ENCODE measurements at regions not wholly inside any gene's neighbourhood (a gene's known extent, or its start where the extent isn't known, plus 50 kb on each side); places are given as distances from the start of the nearest gene placed in this dataset.

DNA sequence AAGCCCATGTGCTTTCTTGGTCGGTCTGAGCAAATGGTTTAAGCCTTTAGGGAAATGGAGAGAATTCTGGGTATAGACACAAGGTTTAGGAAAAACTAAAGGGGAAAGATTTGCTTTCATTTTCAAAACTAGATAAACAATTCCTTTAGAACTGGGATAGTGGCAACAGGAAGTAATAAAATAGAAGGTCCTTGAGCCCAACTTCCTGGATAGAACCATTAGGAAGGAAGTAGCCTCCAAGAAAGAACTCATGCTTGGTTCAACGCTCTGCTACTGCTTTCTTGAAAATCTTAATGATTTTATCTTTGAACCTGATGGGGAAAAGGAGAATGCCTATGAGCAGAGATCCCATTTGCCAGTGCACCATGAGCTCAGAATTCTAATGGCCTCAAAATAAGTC lies 147.0 kb upstream of the THRB start:
- peak; percentile 2 for DNase-seq (ENCODE audit: low read depth)

DNA sequence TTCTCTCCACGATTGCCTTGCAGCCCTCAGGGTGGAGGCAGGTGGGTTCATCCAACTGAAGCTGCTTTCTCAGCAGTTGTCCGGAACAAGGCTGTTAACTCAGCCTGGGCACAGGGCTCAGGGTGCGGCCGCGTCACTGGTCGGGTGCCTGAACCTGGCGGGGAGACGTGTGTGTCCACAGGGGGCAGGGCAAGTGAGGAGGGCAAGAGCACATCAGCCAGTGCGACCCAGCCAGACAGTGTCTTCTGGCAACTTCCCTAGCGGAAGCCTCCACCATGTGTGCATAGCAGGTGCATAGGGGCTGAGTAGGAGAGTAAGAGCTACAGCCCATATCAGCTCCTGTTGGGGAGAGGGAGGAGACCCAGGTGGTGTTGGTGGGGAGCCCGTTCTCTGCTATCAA lies 150.4 kb upstream of the THRB start:
- DNase-seq (ENCODE audit: low read depth), result no peak

DNA sequence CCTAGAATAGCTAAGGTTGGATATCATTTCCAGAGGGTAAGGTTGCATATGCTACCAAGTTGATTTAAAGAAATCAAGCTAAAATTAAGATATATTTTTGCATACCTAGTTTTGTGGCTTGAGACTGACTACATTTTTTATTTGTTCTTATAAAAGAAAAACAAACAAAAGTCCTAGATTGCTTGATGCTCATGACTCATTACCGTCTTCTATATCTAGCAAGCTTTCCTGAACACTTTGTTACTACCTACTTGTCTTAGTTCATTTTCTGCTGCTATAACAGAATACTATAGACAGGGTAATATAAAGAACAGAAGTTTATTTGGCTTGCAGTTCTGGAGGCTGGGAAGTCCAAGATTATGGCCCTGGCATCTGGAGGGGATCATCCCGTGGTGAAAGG lies 152.1 kb upstream of the THRB start:
- DNase-seq (ENCODE audit: low read depth), result no peak

DNA sequence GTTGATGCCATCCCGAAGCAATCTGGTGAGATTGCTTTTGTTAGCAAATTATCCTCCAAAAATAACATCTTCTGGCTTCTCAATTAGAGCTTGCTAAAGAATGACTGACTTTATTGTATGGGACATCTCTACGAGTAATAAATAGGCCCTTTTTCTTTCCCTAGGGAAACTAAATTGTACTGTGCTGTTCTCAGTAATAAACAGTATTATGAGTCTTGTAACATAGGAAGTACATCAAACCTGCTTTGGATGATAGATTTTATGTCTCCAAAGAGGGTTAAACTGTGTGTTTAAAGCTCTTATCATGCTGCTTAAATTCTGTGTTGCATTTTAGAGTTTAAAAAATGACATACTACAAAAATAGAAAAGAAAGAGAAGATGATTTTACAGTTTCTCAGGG lies 153.4 kb upstream of the THRB start:
- DNase-seq (ENCODE audit: low read depth), result no peak

DNA sequence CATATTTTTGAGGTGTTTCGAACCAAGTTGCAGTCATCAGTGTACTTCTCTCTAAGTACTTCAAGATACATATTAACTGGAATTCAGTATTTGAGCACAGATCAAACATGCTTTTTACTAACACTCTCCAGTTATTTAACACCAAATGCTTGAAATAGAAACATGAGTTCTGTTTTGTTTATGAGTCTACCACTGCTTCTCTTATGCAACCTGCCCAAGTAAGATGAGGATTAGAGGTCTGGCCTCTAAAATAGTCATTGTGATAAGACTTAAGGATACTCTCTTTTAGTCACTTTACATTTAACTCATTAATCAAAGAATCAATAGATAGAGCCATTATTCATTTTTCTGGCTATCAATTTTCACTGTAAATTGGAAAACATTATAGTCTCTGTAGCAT lies 156.2 kb upstream of the THRB start:
- DNase-seq (ENCODE audit: low read depth), result no peak

DNA sequence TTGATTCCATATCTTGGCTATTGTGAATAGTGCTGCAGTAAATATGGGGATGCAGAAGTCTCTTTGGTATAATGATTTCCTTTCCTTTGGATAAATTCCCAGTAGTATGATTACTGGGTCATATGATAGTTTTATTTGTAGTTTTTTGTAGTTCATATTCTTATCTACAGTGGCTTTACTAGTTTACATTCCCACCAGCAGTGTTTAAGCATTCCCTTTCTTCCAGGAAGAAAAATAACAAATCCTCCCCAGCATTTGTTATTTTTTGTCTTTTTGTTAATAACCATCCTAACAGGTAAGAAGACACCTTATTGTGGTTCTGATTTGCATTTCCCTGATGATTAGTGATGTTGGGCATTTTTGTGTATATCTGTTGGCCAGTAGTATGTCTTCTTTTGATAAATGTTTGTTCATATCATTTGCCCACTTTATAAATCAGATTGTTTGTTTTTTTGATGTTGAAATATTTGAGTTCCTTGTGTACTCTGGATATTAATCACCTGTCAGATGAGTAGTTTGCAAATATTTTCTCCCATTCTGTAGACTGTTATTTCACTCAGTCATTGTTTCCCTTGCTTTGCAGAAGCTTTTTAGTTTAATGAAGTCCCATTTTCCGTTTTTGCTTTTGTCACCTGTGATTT lies 163.3 kb upstream of the THRB start:
- DNase-seq (ENCODE audit: low read depth), result no peak

DNA sequence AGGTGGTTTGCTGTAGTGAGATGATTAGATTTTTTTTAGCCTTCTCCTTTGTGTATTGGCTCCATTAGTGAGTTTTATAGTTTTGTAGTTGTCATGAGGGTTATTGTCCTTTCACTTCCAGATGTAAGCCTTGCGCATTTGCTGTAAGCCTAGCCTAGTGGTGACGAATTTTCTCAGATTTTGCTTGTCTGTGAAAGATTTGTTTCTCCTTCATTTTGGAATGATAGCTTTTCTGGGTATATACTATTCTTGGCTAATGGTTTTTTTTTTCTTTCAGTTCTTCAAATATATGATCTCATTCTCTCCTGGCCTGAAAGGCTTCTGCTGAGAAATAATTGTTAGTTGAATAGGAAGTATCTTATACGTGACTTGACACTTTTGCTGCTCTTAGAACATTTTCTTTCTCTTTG lies 166.5 kb upstream of the THRB start:
- no peak for DNase-seq (ENCODE audit: low read depth)

DNA sequence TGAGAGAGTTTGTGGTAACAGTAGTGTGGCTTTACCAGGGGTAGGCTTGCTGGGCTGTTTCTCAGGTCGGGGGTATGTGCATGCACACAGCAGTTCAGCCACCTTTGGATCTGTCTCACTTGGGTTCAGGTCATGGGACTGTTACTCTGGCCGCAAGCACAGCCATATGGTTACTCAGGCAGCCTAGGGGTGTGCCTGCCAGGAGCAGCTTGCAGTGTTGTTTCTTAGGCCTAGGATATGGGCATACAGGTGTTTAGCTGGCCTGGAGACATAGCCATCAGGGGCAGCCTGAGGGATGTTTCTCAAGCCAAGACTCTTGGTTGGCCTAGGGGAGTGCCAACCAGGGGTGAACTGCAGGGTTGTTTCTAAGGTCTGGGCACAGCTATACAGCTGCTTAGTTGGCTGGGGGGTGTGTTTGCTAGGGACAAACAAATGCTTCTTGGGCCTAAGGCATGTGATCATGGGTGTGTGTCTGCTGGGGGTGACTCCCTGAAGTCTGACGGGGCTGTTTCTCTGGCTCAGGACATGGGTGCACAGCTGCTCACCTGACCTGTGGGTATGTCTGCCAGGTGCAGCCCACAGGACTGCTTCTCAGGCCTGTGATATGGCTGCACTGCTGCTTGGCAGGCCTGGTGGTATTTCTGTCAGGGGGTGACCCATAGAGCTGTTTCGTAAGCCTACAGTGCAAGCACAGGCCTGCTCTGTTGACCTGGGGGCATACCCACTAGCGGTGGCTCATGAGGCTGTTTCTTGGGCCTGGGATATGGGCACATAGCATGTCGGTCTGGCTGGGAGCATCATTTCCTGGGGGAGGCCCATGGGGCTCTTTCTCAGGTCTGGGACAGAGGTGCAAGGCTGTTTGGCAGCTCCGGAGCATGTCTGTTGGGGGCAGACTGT lies 168.0 kb upstream of the THRB start:
- no peak for DNase-seq (ENCODE audit: low read depth)

DNA sequence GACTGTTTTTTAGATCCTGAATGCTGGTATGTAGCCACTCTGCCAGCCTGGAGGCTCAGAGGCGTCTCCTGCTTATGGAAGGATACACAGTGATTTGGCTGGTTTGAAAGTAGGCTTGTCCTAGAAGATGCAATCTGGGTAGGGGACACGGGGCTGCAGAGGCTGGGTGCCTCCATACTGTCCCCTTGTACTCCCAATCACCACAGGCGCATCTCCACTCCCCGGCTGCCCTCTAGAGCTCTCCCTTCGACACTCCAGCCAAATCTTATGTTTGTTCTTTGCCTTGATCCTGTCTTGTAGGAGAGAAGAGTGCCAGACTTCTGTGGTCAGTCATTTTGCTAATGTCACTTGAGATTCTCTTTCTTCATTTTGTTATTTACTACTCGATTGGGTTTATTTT lies 168.8 kb upstream of the THRB start:
- no peak for DNase-seq (ENCODE audit: low read depth)

DNA sequence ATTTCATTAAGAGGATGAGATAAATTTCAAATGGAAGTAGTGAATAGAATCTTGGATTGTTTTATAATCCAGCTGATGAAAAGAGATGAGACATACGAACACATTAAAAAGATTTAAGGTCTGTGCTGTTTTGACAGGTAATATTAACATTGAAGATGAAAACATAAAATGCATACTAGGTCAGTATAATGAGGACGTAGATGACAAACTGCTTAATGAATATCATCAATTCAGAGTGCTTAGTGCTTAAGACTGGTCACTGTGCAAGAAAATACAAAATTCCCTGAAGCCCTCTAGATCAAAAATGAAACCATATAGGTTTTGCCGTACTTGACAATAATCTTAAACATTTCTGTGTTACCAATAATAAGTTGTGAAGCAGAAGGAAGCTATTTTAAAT lies 173.4 kb upstream of the THRB start:
- DNase-seq (ENCODE audit: low read depth), result no peak

DNA sequence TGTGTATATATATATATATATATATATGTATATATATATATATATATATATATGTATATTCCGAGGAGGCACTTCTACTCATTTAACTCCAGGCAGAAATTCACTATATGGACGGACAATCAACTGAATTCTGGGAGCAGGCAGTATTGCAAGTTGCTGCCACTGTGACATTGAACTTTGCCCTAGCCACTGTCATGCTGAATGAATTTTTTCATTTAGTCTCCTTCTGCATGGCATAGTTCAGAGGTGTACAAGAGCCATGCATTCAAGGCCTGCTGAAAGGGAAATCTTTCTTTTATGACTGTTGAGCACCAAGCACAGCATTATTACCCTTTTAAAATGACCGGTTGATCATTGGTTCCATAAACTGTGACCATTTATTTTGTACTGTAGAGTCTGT lies 176.2 kb upstream of the THRB start:
- no peak for DNase-seq (ENCODE audit: low read depth)

DNA sequence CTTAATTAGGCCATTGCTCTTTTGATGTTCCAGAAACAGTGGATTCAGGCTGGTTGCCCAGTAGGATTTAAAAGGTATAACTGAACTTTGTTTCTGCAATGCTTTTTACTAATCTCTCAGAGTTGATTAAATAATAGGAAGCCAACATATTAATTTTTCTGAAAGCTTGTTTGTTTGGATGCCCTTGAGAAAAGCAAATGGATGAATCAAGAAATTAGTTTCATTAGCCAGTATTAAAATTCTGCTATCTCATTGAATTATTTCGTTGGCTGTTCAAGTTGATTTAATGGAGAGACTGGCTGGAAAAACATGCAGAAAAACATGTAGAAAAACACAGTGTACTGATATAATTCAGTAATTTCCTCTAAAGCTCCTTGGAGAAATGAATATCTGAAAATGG lies 178.9 kb upstream of the THRB start:
- DNase-seq (ENCODE audit: low read depth), result no peak

DNA sequence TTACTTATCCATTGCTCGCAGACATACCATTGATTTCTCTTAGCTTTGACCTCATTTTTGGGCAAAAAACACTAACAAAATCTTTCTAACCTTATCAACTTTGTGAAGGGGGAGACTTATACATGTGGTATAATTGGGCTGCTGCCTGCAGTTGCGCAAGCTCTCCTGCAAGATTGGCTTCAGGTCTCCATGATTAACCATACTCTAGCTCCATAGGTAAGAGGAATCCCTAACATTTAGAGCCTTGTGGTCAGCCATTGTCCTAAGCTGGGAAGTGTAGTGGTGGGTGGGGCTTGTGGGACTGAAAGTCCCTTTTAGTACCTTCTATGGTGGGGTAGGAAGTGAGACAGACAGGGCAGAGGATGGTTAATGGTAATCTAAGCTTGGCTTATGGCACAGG lies 179.6 kb upstream of the THRB start:
- no peak for DNase-seq (ENCODE audit: low read depth)

DNA sequence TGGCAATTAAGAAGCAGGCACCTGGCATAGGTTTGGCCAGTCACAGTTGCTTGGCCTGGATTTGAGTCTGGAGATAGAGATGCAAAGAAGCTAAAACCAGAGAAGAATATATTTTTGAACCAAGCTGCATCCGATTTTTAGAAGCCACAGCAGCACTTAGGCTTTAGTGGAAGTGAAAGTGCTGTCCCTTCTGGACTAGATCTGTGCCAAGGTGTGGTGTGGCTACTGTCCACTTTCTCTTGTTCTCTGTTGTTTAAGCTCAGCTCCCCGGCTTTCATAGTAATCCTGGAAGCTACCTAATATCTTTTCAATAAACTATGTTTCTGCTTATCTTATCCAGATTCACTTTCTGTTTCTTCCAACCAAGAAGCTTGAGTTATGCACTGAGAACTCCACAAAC lies 183.4 kb upstream of the THRB start:
- no peak for DNase-seq (ENCODE audit: low read depth)

DNA sequence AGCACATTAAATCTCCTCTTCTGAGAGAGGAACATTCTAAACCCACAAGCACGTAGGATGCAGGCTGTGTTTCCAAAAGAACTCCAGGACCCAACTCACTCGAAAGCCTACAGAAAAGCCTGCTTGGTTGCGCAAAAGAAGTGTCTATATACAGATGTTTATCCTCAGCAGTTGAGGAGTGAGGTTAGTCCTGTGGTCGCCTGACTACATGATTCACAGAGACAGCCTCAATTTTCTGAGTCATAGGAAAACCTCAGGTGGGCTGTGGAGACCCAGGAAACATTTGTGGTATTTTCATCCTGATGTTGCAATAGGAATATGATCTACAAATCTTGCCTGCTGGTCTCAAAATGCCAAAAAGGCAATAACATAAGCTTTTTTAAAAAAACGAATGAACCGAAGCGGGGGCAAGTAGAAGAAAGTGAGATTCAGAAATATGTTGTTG lies 183.8 kb upstream of the THRB start:
- DNase-seq (ENCODE audit: low read depth), result peak; percentile 96

DNA sequence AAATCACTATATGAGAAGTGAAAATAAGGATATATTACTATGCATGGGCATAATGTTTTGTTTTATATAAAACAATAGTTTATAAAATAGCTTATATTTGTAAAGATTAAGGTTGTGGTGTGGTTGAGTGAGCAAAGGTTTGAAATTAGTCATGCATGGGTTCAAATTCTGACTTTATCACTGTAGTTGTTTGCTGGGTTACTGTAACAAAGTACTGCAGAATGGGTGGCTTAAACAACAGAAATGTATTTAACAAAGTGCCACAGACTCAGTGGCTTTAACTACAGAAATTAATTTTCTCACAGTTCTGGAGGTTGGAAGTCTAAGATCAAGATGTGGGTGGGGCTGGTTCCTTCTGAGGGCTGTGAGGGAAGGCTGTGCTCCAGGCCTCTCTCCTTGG lies 184.8 kb upstream of the THRB start:
- no peak for DNase-seq (ENCODE audit: low read depth)

DNA sequence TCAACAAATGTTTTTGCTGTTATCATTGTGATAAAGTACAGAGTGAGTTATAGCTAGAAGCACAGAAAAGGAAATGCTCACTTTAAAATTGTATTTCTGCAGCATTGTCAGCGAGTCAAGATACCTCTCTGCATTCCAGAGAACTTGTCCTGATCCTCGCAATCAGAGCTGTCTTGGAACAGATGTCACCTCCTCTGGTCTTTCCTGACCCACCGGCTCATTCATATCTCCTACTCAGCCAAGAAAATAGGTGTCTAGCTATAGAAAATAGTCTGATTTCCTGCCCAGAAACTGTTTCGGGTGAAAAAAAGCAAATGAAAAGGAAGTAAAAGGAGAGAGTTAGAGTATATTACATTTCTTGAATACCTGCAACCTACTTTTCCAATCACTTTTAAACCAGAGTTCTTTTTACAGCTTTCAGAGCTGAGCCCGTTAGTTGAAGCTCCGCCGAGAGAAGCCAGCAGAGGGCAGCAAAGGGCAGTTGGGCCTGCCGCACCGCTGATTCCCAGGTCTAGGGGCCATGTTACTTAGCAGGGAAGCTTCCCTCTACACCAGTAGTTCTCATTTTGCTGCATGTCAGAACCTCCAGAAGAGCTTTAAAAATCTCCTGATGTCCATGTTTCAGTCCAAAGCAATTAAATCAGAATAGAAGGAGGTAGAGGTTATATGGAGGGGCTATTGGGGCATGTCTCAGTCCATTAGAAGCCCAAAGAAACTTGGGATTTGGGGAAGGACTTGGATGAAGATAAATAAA lies 185.7 kb upstream of the THRB start:
- peak; percentile 56 for DNase-seq (ENCODE audit: low read depth)

DNA sequence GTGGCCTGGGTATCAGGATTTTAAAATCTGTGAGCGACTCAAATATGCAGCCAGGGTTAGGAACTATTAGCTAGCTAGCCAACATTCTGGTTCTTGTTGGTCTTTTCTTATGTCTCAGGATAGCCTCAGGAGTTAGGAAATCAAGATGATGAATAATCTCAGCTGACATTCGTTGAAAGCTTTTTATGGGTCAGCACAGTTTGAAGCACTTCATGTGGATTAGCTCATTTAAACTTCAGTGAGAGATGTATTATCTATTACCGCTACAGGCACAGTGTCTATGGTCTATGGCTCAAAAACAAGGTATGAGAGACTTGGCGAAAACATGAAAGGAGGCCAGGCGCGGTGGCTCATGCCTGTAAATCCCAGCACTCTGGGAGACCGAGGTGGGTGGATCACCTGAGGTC lies 187.5 kb upstream of the THRB start:
- peak; percentile 84 for DNase-seq (ENCODE audit: low read depth)

DNA sequence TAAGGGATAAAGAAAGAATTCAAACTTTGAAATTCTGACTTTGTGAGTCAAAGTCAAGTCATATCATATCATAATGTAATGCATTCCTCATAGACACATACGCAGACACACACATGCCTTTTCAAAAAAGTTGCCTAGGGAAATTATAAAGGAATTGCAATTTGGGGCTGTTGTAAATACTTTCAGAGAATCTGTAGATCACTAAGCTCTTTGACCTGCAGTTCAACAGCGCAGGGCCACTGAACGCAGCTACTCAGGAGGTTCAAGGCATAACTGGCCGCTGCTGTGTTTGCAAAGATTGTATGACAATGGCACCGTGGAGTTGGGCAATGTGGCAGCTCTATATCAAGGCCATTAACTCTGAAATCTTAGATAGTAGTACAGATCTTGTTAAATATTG lies 188.4 kb upstream of the THRB start:
- DNase-seq (ENCODE audit: low read depth), result no peak

DNA sequence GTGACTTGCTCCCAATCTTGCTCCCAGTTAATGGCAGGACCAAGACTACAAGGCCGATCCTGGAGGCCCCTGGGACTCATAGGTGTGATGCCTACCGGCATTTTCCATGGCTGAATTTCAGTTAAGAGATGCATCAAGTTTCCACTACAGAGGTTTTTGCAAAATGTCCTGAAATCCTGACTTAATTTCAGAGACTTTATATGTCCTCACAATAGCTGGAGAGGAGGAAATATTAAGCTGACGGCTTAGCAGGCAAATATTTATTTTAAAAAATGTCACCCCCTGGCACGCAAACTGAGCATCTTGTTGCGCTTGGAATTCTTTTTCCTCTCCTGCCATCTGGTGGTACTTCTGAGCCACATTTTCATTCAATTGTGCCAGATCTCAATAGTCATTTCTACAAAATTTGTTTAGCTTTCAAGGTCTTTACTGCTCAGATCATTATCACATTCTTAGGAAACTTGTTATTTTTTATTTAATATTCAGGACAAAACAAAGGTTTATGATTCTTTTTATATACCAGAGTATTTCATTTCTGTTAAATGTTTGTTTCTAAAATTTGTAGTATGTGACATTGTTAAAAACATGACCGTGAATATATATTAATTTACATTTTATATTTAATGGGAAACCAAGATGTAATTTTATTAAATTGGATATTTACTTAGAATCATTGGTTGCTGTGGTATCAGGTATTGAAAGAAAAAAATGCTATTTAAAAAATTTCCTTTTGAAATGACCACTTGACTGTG lies 189.2 kb upstream of the THRB start:
- DNase-seq (ENCODE audit: low read depth), result peak; percentile 57

DNA sequence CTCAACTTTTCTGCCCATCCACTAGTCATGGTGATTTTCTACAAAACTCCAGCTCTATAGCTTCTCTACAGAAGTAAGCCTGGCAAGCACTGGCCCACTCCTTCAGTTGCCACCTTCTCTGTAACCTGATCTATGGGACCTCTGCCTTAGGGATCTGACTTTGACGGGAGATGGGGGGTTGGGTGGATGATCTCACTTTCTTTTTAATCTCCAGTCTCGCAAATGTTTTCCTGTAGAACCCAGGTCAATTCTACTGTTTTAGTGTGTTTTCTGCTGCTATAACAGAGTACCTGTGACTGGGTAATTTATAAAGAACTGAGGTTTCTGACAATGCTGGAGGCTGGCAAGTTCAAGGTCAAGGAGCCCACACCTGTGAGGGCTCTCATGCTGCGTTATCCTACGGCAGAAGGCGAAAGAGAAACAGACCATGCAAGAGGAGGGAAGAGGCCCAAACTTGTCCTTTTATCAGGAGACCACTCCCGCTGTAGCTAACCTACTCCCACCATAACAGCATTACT lies 189.9 kb upstream of the THRB start:
- no peak for DNase-seq (ENCODE audit: low read depth)

DNA sequence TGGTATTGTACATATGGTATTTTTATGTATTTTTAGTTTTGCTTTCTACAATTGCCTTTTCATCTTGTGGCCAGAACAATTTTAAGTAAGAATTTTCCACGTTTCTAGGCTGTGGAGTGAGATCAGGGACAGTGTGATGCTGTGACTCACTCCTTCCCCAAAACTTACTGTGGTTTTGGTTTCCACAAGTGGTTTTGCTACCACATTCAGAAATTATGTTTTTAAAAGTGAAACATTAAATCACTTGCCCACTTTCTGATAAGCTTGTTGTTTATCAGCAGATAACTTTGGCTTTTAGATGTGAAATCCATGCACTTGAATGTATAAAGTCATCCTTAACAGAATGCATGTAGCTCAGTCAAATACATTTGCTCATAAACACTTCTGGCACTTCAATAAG lies 192.2 kb upstream of the THRB start:
- peak; percentile 75 for DNase-seq (ENCODE audit: low read depth)
